ENCODE measurements at regions not wholly inside any gene's neighbourhood (a gene's known extent, or its start where the extent isn't known, plus 50 kb on each side); places are given as distances from the start of the nearest gene placed in this dataset.

GRCh38 chr12:89212339-89212771, 139.9 kb downstream of the DUSP6 start:
- no peaks in the 10 kb centered on the region for H3K79me2 ChIP-seq (ENCODE audit: control insufficient read depth, insufficient read depth, low read length, poor library complexity)
- no peaks in the 10 kb centered on the region for H3K9me3 ChIP-seq (ENCODE audit: insufficient read depth, low read depth, low read length)
- no peaks in the 10 kb centered on the region for H3K36me3 ChIP-seq (ENCODE audit: control insufficient read depth in 1 of 2, insufficient read depth in 2 of 2, low read length in 2 of 2)
- H2AFZ ChIP-seq (ENCODE audit: insufficient read depth, low read length, poor library complexity): no peak overlapping the region
- no CpG with 5 or more reads among the region's 3 CpGs for WGBS (ENCODE audit: extremely low coverage, insufficient coverage, insufficient read length)
- no peak overlapping the region for H4K12ac ChIP-seq (ENCODE audit: low read depth, low read length)
- no peak overlapping the region for H2BK5ac ChIP-seq (ENCODE audit: low read depth, low read length, poor library complexity)
- H3K79me1 ChIP-seq (ENCODE audit: low read length): no peaks in the 10 kb centered on the region
- H3K27me3 ChIP-seq (ENCODE audit: insufficient read depth, low read length): no peaks in the 10 kb centered on the region
- no peak overlapping the region for H3K14ac ChIP-seq (ENCODE audit: low read length)
- H3K4me3 ChIP-seq (ENCODE audit: low read depth, low read length): no peak overlapping the region
- DNase-seq: no peak
- H3K18ac ChIP-seq (ENCODE audit: low read length): no peak overlapping the region
- H3K4me2 ChIP-seq (ENCODE audit: low read length): no peak overlapping the region
- no peak overlapping the region for H3K4ac ChIP-seq (ENCODE audit: low read depth, low read length)
- H2BK12ac ChIP-seq (ENCODE audit: low read length): no peak overlapping the region
- H3K23ac ChIP-seq (ENCODE audit: low read length): no peak overlapping the region
- H3K9ac ChIP-seq (ENCODE audit: low read length): no peak overlapping the region
- H4K91ac ChIP-seq (ENCODE audit: low read depth, low read length): no peak overlapping the region
- H3K27ac ChIP-seq (ENCODE audit: low read depth, low read length): no peak overlapping the region
- H4K8ac ChIP-seq (ENCODE audit: low read depth, low read length): no peak overlapping the region
- no peak overlapping the region for H2AK5ac ChIP-seq (ENCODE audit: low read length)
- H2BK120ac ChIP-seq (ENCODE audit: insufficient read depth, low read length, poor library complexity): no peak overlapping the region
- H3K4me1 ChIP-seq (ENCODE audit: control insufficient read depth in 1 of 2, insufficient read depth in 2 of 2, low read length in 2 of 2): no peaks in the 10 kb centered on the region

DNA sequence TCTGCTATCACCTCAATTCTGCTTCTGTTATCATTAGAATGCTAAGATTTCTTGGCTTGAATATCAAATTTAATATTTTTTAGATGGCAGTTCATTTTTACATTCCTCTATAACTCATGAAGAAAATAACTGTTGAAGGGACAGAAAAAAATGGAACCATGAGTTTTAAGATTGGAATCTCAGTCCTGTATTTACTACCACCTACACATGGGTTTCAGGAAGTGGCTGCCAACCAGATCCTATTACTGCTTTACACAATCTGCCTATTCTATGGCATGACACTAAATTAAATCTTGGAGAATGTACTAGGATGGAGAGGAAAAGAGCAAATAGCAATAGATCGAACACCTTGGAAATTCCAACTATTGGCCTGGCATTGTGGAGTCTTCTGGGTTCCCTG, 140.8 kb downstream of the DUSP6 start:
- H3K9me3 ChIP-seq (ENCODE audit: insufficient read depth, low read depth, low read length): no peaks in the 10 kb centered on the region
- H2AFZ ChIP-seq (ENCODE audit: insufficient read depth, low read length, poor library complexity): no peak overlapping the region
- H3K18ac ChIP-seq (ENCODE audit: low read length): no peak overlapping the region
- no peak overlapping the region for H4K12ac ChIP-seq (ENCODE audit: low read depth, low read length)
- no peak overlapping the region for H2BK120ac ChIP-seq (ENCODE audit: insufficient read depth, low read length, poor library complexity)
- H3K4me2 ChIP-seq (ENCODE audit: low read length): no peak overlapping the region
- H3K9ac ChIP-seq (ENCODE audit: low read length): no peak overlapping the region
- H4K91ac ChIP-seq (ENCODE audit: low read depth, low read length): no peak overlapping the region
- no peak overlapping the region for H4K8ac ChIP-seq (ENCODE audit: low read depth, low read length)
- H3K4ac ChIP-seq (ENCODE audit: low read depth, low read length): no peak overlapping the region
- H3K4me1 ChIP-seq (ENCODE audit: control insufficient read depth in 1 of 2, insufficient read depth in 2 of 2, low read length in 2 of 2): no peaks in the 10 kb centered on the region
- H2BK12ac ChIP-seq (ENCODE audit: low read length): no peak overlapping the region
- no peaks in the 10 kb centered on the region for H3K79me1 ChIP-seq (ENCODE audit: low read length)
- no peak for DNase-seq
- H3K14ac ChIP-seq (ENCODE audit: low read length): no peak overlapping the region
- H3K79me2 ChIP-seq (ENCODE audit: control insufficient read depth, insufficient read depth, low read length, poor library complexity): no peaks in the 10 kb centered on the region
- H3K36me3 ChIP-seq (ENCODE audit: control insufficient read depth in 1 of 2, insufficient read depth in 2 of 2, low read length in 2 of 2): no peaks in the 10 kb centered on the region
- H3K4me3 ChIP-seq (ENCODE audit: low read depth, low read length): no peak overlapping the region
- H3K23ac ChIP-seq (ENCODE audit: low read length): no peak overlapping the region
- H3K27ac ChIP-seq (ENCODE audit: low read depth, low read length): no peak overlapping the region
- no peak overlapping the region for H2AK5ac ChIP-seq (ENCODE audit: low read length)
- H3K27me3 ChIP-seq (ENCODE audit: insufficient read depth, low read length): no peaks in the 10 kb centered on the region
- WGBS (ENCODE audit: extremely low coverage, insufficient coverage, insufficient read length): no CpG with 5 or more reads among the region's 1 CpG
- no peak overlapping the region for H2BK5ac ChIP-seq (ENCODE audit: low read depth, low read length, poor library complexity)

DNA sequence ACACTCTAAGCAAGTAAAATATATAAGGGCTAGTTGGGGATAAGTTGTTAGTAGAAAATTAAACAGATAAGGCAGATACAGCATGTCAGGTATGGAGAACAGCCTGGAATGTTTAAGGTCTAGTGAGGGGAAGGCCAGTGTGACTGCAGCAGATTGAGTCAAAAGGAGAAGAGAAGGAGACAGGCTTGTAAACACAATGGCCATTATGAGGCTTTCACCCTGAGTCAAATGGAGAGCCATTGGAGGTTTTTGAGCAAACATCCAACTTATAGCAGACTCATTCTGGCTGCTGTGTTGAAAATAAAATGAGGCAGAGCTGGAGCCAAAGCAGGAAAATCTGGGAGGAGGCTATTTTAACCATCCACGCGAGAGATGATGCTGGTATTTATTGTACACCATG, 142.0 kb downstream of the DUSP6 start:
- WGBS (ENCODE audit: extremely low coverage, insufficient coverage, insufficient read length): no CpG with 5 or more reads among the region's 2 CpGs
- H3K18ac ChIP-seq (ENCODE audit: low read length): no peak overlapping the region
- H3K4me1 ChIP-seq (ENCODE audit: control insufficient read depth in 1 of 2, insufficient read depth in 2 of 2, low read length in 2 of 2): no peaks in the 10 kb centered on the region
- H3K14ac ChIP-seq (ENCODE audit: low read length): no peak overlapping the region
- no peak overlapping the region for H2BK12ac ChIP-seq (ENCODE audit: low read length)
- no peaks in the 10 kb centered on the region for H3K79me1 ChIP-seq (ENCODE audit: low read length)
- H3K23ac ChIP-seq (ENCODE audit: low read length): no peak overlapping the region
- H2BK5ac ChIP-seq (ENCODE audit: low read depth, low read length, poor library complexity): no peak overlapping the region
- H3K36me3 ChIP-seq (ENCODE audit: control insufficient read depth in 1 of 2, insufficient read depth in 2 of 2, low read length in 2 of 2): no peaks in the 10 kb centered on the region
- H4K91ac ChIP-seq (ENCODE audit: low read depth, low read length): no peak overlapping the region
- H2BK120ac ChIP-seq (ENCODE audit: insufficient read depth, low read length, poor library complexity): no peak overlapping the region
- no peak overlapping the region for H2AK5ac ChIP-seq (ENCODE audit: low read length)
- H3K79me2 ChIP-seq (ENCODE audit: control insufficient read depth, insufficient read depth, low read length, poor library complexity): no peaks in the 10 kb centered on the region
- no peak overlapping the region for H3K4me2 ChIP-seq (ENCODE audit: low read length)
- H3K4me3 ChIP-seq (ENCODE audit: low read depth, low read length): no peak overlapping the region
- DNase-seq: no peak
- no peak overlapping the region for H3K27ac ChIP-seq (ENCODE audit: low read depth, low read length)
- no peaks in the 10 kb centered on the region for H3K9me3 ChIP-seq (ENCODE audit: insufficient read depth, low read depth, low read length)
- H3K9ac ChIP-seq (ENCODE audit: low read length): no peak overlapping the region
- no peak overlapping the region for H4K12ac ChIP-seq (ENCODE audit: low read depth, low read length)
- no peak overlapping the region for H2AFZ ChIP-seq (ENCODE audit: insufficient read depth, low read length, poor library complexity)
- H4K8ac ChIP-seq (ENCODE audit: low read depth, low read length): no peak overlapping the region
- H3K4ac ChIP-seq (ENCODE audit: low read depth, low read length): no peak overlapping the region
- no peaks in the 10 kb centered on the region for H3K27me3 ChIP-seq (ENCODE audit: insufficient read depth, low read length)

DNA sequence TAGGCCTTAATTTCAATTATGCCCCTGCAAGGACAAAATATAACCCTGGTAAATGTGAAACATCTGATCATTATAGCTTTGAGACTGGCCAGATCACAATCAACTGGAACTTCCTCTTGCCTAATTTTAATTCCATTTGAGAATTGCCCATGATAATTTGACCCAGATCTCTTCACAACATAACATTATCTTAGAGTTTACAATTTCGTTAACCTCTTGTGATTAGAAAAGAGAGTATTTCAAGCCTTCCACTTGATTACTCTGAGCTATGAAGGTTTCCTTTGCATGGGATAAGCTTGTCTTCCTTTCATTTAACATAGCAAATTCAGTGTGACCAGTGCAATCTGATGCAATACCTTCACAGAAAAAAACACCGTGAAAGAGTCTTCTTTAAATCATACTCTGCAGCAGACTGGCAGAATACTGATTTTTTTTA, 143.6 kb downstream of the DUSP6 start:
- H3K27ac ChIP-seq (ENCODE audit: low read depth, low read length): no peak overlapping the region
- H2AK5ac ChIP-seq (ENCODE audit: low read length): no peak overlapping the region
- no peaks in the 10 kb centered on the region for H3K9me3 ChIP-seq (ENCODE audit: insufficient read depth, low read depth, low read length)

More for the DNA sequence above, 143.6 kb downstream of the DUSP6 start:
- Histone ChIP-seq H4K12ac (ENCODE audit: low read depth, low read length) (no peak overlapping the region), H2BK5ac (ENCODE audit: low read depth, low read length, poor library complexity) (no peak overlapping the region), H3K9ac (ENCODE audit: low read length) (no peak overlapping the region), H3K23ac (ENCODE audit: low read length) (no peak overlapping the region), H3K36me3 (ENCODE audit: control insufficient read depth in 1 of 2, insufficient read depth in 2 of 2, low read length in 2 of 2) (peaks cover 0 to 2% of the 10 kb centered on the region in 2 experiments), H2AFZ (ENCODE audit: insufficient read depth, low read length, poor library complexity) (no peak overlapping the region), H4K8ac (ENCODE audit: low read depth, low read length) (no peak overlapping the region), H4K91ac (ENCODE audit: low read depth, low read length) (no peak overlapping the region), H3K79me2 (ENCODE audit: control insufficient read depth, insufficient read depth, low read length, poor library complexity) (no peaks in the 10 kb centered on the region), H3K79me1 (ENCODE audit: low read length) (no peaks in the 10 kb centered on the region), H3K4me3 (ENCODE audit: low read depth, low read length) (no peak overlapping the region), H2BK120ac (ENCODE audit: insufficient read depth, low read length, poor library complexity) (no peak overlapping the region), H3K14ac (ENCODE audit: low read length) (no peak overlapping the region), H3K4me2 (ENCODE audit: low read length) (no peak overlapping the region), H3K27me3 (ENCODE audit: insufficient read depth, low read length) (no peaks in the 10 kb centered on the region), H3K4me1 (ENCODE audit: control insufficient read depth in 1 of 2, insufficient read depth in 2 of 2, low read length in 2 of 2) (no peaks in the 10 kb centered on the region), H3K4ac (ENCODE audit: low read depth, low read length) (no peak overlapping the region), H2BK12ac (ENCODE audit: low read length) (no peak overlapping the region), H3K18ac (ENCODE audit: low read length) (no peak overlapping the region)
- no peak for DNase-seq
- no CpG with 5 or more reads among the region's 2 CpGs for WGBS (ENCODE audit: extremely low coverage, insufficient coverage, insufficient read length)

Measured in trophoblast cell (in vitro differentiated cells and primary cell).